Body of pancreas (tissue), 4 donors: ENCODE measurements at regions not wholly inside any gene's neighbourhood (a gene's known extent, or its start where the extent isn't known, plus 50 kb on each side); places are given as distances from the start of the nearest gene placed in this dataset.

Source experiments
- ATAC-seq: fragments of 150-250 bp; one replicate; pipeline ENCODE4 v1.9.1; 2016
- DNase-seq, 4 donors: peaks; one replicate each; pipeline ENCODE4 v3.0.0-alpha.2; 2019
- H3K27ac ChIP-seq, 4 donors: fragments of 200-600 bp; sonication (generic); 1 replicate in 3 of 4; 2 replicates in 1 of 4; pipeline versions ENCODE4 v1.5.1 to v1.6.1; 2016 to 2019; ENCODE audit warnings: mild to moderate bottlenecking in 1 of 4, mixed read lengths in 1 of 4, moderate library complexity in 1 of 4
- H3K27me3 ChIP-seq, 2 donors: fragments of 200-600 bp; sonication (generic); one replicate each; pipeline ENCODE4 v1.6.0; 2016; ENCODE audit warnings: mild to moderate bottlenecking in 1 of 2
- H3K36me3 ChIP-seq, 2 donors: fragments of 200-600 bp; sonication (generic); replicated peaks in 1 of 2; 2 replicates each; pipeline ENCODE4 v1.5.1; 2016; ENCODE audit warnings: low read depth in 2 of 2; ENCODE audit not compliant: insufficient read depth in 1 of 2
- H3K4me1 ChIP-seq: fragments of 200-600 bp; sonication (generic); one replicate; pipeline ENCODE4 v1.6.0; 2016
- H3K4me3 ChIP-seq, 2 donors: fragments of 200-600 bp; sonication (generic); 1 replicate in 1 of 2; 2 replicates in 1 of 2; pipeline ENCODE4 v1.5.1; 2016 to 2019
- H3K9me3 ChIP-seq, 3 donors: fragments of 200-600 bp; sonication (generic); 1 replicate in 2 of 3; 2 replicates in 1 of 3; pipeline ENCODE4 v1.5.1; 2016
- CTCF ChIP-seq, 7 experiments: fragments of 450-650 bp in 4 of 7; fragments of 200-600 bp in 3 of 7; sonication (generic) in 3 of 7; IDR thresholded peaks; one replicate each; pipeline ENCODE4 v1.5.1; 2016 to 2019; ENCODE audit warnings: antibody characterized with exemption in 7 of 7
- POLR2A ChIP-seq, 3 donors: fragments of 450-650 bp; IDR thresholded peaks; one replicate each; pipeline ENCODE4 v1.6.1; 2016; ENCODE audit warnings: antibody characterized with exemption in 3 of 3, mild to moderate bottlenecking in 2 of 3
- WGBS, 2 donors: methylation state at CpG; one replicate each; pipeline ENCODE4 v1.1.5; 2017; 5-methylcytosine and 5-hydroxymethylcytosine counted together
- intact Hi-C: fragments of 100-400 bp; cut with DNase I; formaldehyde crosslinking; loops from one replicate; pipeline ENCODE4 v1.15.1; 2023

GRCh38 chr5:57037355-57037754 lies 85.4 kb upstream of the MIER3 start:
- no peak for DNase-seq
- 78 to 80% methylated on average over 6 of the region's 6 CpGs for WGBS, 2 donors
- H3K27ac ChIP-seq = no peak overlapping the region

GRCh38 chr5:57041570-57041969 lies 89.6 kb upstream of the MIER3 start:
- DNase-seq = no peak
- Histone ChIP-seq H3K9me3 (no peaks in the 10 kb centered on the region), H3K27me3 (no peaks in the 10 kb centered on the region), H3K36me3 (no peaks in the 10 kb centered on the region), H3K4me1 (no peaks in the 10 kb centered on the region), H3K4me3 (no peak overlapping the region), H3K27ac (no peak overlapping the region)
- WGBS, 2 donors = 29 to 31% methylated on average over 1 of the region's 1 CpG
- intact Hi-C loops = no loop called here
- no peak for ATAC-seq
- TF ChIP-seq CTCF (IDR thresholded peaks at IDR 0.05) = no peak
- TF ChIP-seq POLR2A (IDR thresholded peaks at IDR 0.05) = no peak

More at GRCh38 chr5:57037355-57037754, 85.4 kb upstream of the MIER3 start:
- ATAC-seq = no peak
- TF ChIP-seq CTCF (IDR thresholded peaks at IDR 0.05) (no peak), POLR2A (IDR thresholded peaks at IDR 0.05) (no peak)
- H3K4me1 ChIP-seq = no peaks in the 10 kb centered on the region
- no peaks in the 10 kb centered on the region for H3K36me3 ChIP-seq
- intact Hi-C loops = no loop called here
- H3K27me3 ChIP-seq = no peaks in the 10 kb centered on the region
- no peak overlapping the region for H3K4me3 ChIP-seq
- no peaks in the 10 kb centered on the region for H3K9me3 ChIP-seq

GRCh38 chr5:57042524-57042931 lies 90.6 kb upstream of the MIER3 start:
- H3K4me1 ChIP-seq = no peaks in the 10 kb centered on the region
- no peaks in the 10 kb centered on the region for H3K36me3 ChIP-seq
- H3K27ac ChIP-seq = no peak overlapping the region
- TF ChIP-seq CTCF (IDR thresholded peaks at IDR 0.05) (no peak), POLR2A (IDR thresholded peaks at IDR 0.05) (no peak)
- intact Hi-C loops = no loop called here
- DNase-seq (no peak), ATAC-seq (no peak)
- no peaks in the 10 kb centered on the region for H3K9me3 ChIP-seq
- H3K4me3 ChIP-seq = no peak overlapping the region
- WGBS, 2 donors = 81 to 82% methylated on average over 3 of the region's 3 CpGs
- no peaks in the 10 kb centered on the region for H3K27me3 ChIP-seq

GRCh38 chr5:57054135-57054534 lies 102.2 kb upstream of the MIER3 start:
- ATAC-seq = no peak

More at GRCh38 chr5:57054135-57054534, 102.2 kb upstream of the MIER3 start:
- no peak overlapping the region for H3K4me3 ChIP-seq
- intact Hi-C loops = no loop called here
- no peaks in the 10 kb centered on the region for H3K4me1 ChIP-seq
- no peak for DNase-seq
- H3K27ac ChIP-seq = no peak overlapping the region
- TF ChIP-seq CTCF (IDR thresholded peaks at IDR 0.05) = no peak
- TF ChIP-seq POLR2A (IDR thresholded peaks at IDR 0.05) = no peak
- H3K9me3 ChIP-seq = no peaks in the 10 kb centered on the region
- H3K36me3 ChIP-seq = no peaks in the 10 kb centered on the region
- H3K27me3 ChIP-seq = no peaks in the 10 kb centered on the region
